Heart left ventricle (tissue), 16 donors: ENCODE measurements at regions not wholly inside any gene's neighbourhood (a gene's known extent, or its start where the extent isn't known, plus 50 kb on each side); places are given as distances from the start of the nearest gene placed in this dataset.
"Not testable (repeated sequence)": the region's sequence is repeated elsewhere in the genome, so short reads cannot be mapped to it uniquely, and the experiment has no call there.

Experiments used
- ATAC-seq, 4 donors: fragments of 200-7000 bp; cut with Tn5 transposase; one replicate each; pipeline ENCODE4 v1.9.1; 2020 to 2022; ENCODE audit warnings: moderate library complexity in 4 of 4, mild to moderate bottlenecking in 3 of 4, moderate number of reproducible peaks in 1 of 4
- DNase-seq, 5 donors: peaks; one replicate each; pipeline ENCODE4 v3.0.0-alpha.2; 2020
- H3K27ac ChIP-seq, 12 donors: fragments of 200-600 bp; sonication (generic) in 4 of 12; one replicate each; pipeline versions ENCODE4 v1.5.0 to v1.8.0; 2016 to 2022; ENCODE audit warnings: mild to moderate bottlenecking in 2 of 12
- H3K27me3 ChIP-seq, 9 donors: fragments of 200-600 bp; sonication (generic) in 2 of 9; one replicate each; pipeline versions ENCODE4 v1.5.1 to v1.8.0; 2016 to 2022; ENCODE audit warnings: mild to moderate bottlenecking in 3 of 9
- H3K36me3 ChIP-seq, 9 donors: fragments of 200-600 bp; sonication (generic) in 2 of 9; one replicate each; pipeline versions ENCODE4 v1.5.0 to v1.8.0; 2018 to 2022; ENCODE audit warnings: mild to moderate bottlenecking in 2 of 9
- H3K4me1 ChIP-seq, 12 donors: fragments of 200-600 bp; sonication (generic) in 4 of 12; one replicate each; pipeline versions ENCODE4 v1.5.0 to v1.8.0; 2016 to 2022; ENCODE audit warnings: mild to moderate bottlenecking in 3 of 12
- H3K4me3 ChIP-seq, 12 donors: fragments of 200-600 bp; sonication (generic) in 4 of 12; one replicate each; pipeline versions ENCODE4 v1.5.0 to v1.8.0; 2017 to 2022; ENCODE audit warnings: mild to moderate bottlenecking in 9 of 12, moderate library complexity in 4 of 12
- H3K9me3 ChIP-seq, 12 donors: fragments of 200-600 bp; sonication (generic) in 4 of 12; one replicate each; pipeline versions ENCODE4 v1.5.0 to v1.8.0; 2016 to 2022; ENCODE audit warnings: mild to moderate bottlenecking in 1 of 12
- POLR2A ChIP-seq, 2 donors: fragments of 450-650 bp; IDR thresholded peaks; one replicate each; pipeline ENCODE4 v1.6.1; 2017; ENCODE audit warnings: antibody characterized with exemption in 2 of 2, mild to moderate bottlenecking in 2 of 2, moderate library complexity in 2 of 2
- WGBS, 4 donors: extraction: QIAGEN DNeasy Blood & Tissue Kit in 2 of 4; methylation state at CpG; one replicate each; pipeline versions ENCODE4 v1.1.5 to v1.1.7; 2013 to 2018; 5-methylcytosine and 5-hydroxymethylcytosine counted together
- intact Hi-C, 10 donors: fragments of 100-400 bp; cut with DNase I; formaldehyde crosslinking; loops; one replicate each; pipeline versions ENCODE4 v1.11.1 to v1.14.2; 2022
- TF ChIP-seq, protein P1 (sequence below), 12 donors: fragments of 200-600 bp; sonication (generic) in 4 of 12; IDR thresholded peaks; one replicate each; pipeline versions ENCODE4 v1.5.0 to v1.8.0; 2018 to 2022; ENCODE audit warnings: antibody characterized with exemption in 12 of 12, mild to moderate bottlenecking in 5 of 12
- donor health status: ischemic (EF 13 %, LVEDD 7.1; RV severe dilation, severe dysfunction).
- donor health status: healthy with polysubstance abuse.
- donor health status: DM: no; HTN: yes; CAD: no.
- donor health status: DM: no; HTN: no; CAD: no.
- donor health status: ischemic (EF 25% LVEDD 6.9; RV normal size, moderate dysfunction).
- donor health status: ischemic (EF 25% LVEDD 5.7; RV mildly dilated, moderate dysfunction).
- donor health status: healthy.
- donor health status: DM: yes; HTN: yes; CAD: no.
- donor health status: ischemic (EF 35%, LVEDD 5.7; RV mildly dilated, moderate dysfunction).
- donor health status: nonischemic (EF 11% LVEDD 7.7; RV severe dilation, severe dysfunction).
- donor health status: DM: yes; HTN: yes; CAD: no.
- donor health status: PGD.
- donor health status: ischemic (EF 29% LVEDD 5.4; RV normal size, mild dysfunction).
- donor health status: nonischemic (EF 23%, LVEDD 6.1; RV moderate dilation, normal function).

DNA sequence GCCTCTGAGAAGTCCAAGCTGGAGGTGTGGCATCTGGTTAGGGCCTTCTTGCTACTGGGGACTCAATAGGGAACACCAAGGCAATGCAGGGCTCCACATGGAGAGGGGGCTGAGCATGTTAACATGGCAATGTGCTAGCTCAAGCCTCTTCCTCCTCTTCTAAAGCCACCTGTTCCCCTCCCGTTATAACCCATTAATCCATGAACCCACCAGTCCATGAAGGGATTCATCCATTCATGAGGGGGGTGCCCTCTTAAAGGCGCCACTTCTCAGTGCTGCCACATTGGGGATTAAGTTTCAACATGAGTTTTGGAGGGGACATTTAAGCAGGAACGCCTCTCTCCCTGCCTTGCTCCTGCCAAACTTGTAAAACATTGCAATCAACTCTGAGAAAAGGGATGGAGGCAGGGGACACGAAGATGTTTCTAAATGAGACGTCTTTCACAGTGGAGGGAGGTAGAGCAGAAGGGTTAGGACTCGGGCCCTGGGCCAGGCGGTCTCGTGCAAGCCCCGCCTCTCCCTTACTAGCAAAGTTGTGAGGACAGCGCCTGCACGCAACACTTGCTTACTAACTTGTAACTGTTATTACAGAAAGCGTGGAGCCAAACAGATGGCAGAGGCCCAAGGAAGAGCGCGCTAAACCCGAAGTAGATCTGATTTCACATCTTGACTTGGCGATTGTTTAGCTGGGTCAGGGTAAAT lies 118.2 kb upstream of the ZNF516 start:
- intact Hi-C loops, result no loop called here
- Histone ChIP-seq H3K27ac (no peak overlapping the region), H3K36me3 (no peaks in the 10 kb centered on the region), H3K4me1 (no peaks in the 10 kb centered on the region), H3K27me3 (peaks cover 0 to 4% (median 0%) of the 10 kb centered on the region in 9 donors), H3K4me3 (no peak overlapping the region), H3K9me3 (no peaks in the 10 kb centered on the region)
- WGBS, 4 donors, result 80 to 88% (median 85%) methylated on average over 16 of the region's 16 CpGs
- ATAC-seq (no peak), DNase-seq (no peak)
- TF ChIP-seq, protein P1, sequence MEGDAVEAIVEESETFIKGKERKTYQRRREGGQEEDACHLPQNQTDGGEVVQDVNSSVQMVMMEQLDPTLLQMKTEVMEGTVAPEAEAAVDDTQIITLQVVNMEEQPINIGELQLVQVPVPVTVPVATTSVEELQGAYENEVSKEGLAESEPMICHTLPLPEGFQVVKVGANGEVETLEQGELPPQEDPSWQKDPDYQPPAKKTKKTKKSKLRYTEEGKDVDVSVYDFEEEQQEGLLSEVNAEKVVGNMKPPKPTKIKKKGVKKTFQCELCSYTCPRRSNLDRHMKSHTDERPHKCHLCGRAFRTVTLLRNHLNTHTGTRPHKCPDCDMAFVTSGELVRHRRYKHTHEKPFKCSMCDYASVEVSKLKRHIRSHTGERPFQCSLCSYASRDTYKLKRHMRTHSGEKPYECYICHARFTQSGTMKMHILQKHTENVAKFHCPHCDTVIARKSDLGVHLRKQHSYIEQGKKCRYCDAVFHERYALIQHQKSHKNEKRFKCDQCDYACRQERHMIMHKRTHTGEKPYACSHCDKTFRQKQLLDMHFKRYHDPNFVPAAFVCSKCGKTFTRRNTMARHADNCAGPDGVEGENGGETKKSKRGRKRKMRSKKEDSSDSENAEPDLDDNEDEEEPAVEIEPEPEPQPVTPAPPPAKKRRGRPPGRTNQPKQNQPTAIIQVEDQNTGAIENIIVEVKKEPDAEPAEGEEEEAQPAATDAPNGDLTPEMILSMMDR (IDR thresholded peaks at IDR 0.05), result no peak
- TF ChIP-seq POLR2A (IDR thresholded peaks at IDR 0.05), result no peak

DNA sequence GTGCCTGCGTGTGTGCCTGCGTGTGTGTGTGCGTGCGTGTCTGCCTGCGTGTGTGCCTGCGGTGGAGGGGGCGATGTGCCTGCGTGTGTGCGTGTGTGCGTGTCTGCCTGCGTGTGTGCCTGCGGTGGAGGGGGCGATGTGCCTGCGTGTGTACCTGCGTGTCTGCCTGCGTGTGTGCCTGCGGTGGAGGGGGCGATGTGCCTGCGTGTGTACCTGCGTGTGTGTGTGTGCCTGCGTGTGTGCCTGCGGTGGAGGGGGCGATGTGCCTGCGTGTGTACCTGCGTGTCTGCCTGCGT lies 116.7 kb upstream of the ZNF516 start:
- intact Hi-C loops, H3K27me3 ChIP-seq, H3K27ac ChIP-seq, H3K9me3 ChIP-seq, H3K4me1 ChIP-seq, H3K4me3 ChIP-seq, H3K36me3 ChIP-seq, DNase-seq, ATAC-seq: not testable (repeated sequence)
- 90 to 94% (median 92%) methylated on average over 23 to 26 of the region's 26 CpGs for WGBS, 4 donors

DNA sequence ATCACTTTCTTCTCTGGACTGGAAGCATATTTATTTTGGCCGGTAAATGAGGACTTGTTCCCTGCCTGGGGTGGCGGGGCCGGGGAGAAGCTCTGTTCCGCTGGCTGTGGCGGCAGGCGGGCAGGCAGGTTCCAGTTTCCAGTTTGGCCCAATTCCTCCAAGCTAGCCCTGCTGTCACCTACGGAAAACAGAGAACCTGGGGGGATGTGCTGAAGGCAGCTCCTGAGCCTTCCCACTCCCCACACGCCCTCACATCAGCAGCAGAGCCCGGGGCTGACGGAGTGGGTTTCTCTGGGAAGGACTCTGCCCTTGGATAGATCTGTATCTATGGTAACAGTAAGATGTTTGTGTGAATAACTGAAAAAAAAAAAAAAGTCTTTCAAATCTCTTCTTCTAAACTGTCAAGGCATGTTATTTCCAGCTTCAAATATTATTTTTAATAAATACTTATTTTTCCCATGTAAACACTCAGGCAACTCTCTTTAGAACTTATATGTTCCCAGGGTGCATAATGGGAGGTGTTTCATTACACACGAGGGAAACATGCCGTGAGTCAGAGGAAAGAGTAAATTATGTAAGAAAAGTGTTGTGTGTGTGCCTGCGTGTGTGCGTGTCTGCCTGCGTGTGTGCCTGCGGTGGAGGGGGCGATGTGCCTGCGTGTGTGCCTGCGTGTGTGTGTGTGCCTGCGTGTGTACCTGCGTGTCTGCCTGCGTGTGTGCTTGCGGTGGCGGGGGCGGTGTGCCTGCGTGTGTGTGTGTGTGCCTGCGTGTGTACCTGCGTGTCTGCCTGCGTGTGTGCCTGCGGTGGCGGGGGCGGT lies 116.1 kb upstream of the ZNF516 start:
- TF ChIP-seq POLR2A (IDR thresholded peaks at IDR 0.05), result no peak
- TF ChIP-seq, protein P1 (IDR thresholded peaks at IDR 0.05), result no peak
- Histone ChIP-seq H3K27me3 (peaks cover 0 to 4% (median 0%) of the 10 kb centered on the region in 9 donors), H3K9me3 (no peaks in the 10 kb centered on the region), H3K27ac (no peak overlapping the region), H3K4me1 (no peaks in the 10 kb centered on the region), H3K36me3 (no peaks in the 10 kb centered on the region), H3K4me3 (peak overlapping the region in 4 of 12 donors; percentile 10 to 31 (median 16))
- ATAC-seq (no peak), DNase-seq (no peak)
- intact Hi-C loops, result no loop called here
- 74 to 80% (median 77%) methylated on average over 32 of the region's 32 CpGs for WGBS, 4 donors

DNA sequence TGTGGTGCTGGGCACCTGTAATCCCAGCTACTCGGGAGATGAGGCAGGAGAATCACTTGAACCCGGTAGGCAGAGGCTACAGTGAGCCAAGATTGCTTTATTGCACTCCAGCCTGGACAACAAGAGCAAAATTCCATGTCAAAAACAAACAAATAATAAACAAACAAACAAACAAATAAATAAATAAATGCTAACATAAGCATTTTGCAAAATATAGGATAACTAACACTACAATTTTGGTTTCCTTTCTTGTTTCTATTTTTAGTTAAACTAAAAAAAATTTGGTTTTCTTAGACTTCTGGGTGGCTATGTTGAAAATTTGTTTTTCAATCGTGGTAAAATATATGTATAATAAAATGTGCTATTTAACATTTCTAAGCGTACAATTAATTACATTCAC lies 115.0 kb upstream of the ZNF516 start:
- no peaks in the 10 kb centered on the region for H3K9me3 ChIP-seq
- peaks cover 0 to 4% (median 0%) of the 10 kb centered on the region in 9 donors for H3K27me3 ChIP-seq
- no peaks in the 10 kb centered on the region for H3K36me3 ChIP-seq
- no peak overlapping the region for H3K27ac ChIP-seq
- no peak for ATAC-seq
- no peak for DNase-seq
- no peaks in the 10 kb centered on the region for H3K4me1 ChIP-seq
- H3K4me3 ChIP-seq, result no peak overlapping the region
- WGBS, 4 donors, result 82 to 93% (median 89%) methylated on average over 4 of the region's 4 CpGs
- intact Hi-C loops, result no loop called here
- TF ChIP-seq, protein P1 (IDR thresholded peaks at IDR 0.05), result no peak
- TF ChIP-seq POLR2A (IDR thresholded peaks at IDR 0.05), result no peak
